GM23248 (cell line): ENCODE measurements at regions not wholly inside any gene's neighbourhood (a gene's known extent, or its start where the extent isn't known, plus 50 kb on each side); places are given as distances from the start of the nearest gene placed in this dataset.

Experiments
- EZH2 ChIP-seq: fragments of 200-600 bp; sonication (generic); IDR thresholded peaks from 2 replicates; pipeline ENCODE4 v1.6.1; 2018; ENCODE audit warnings: antibody characterized with exemption, mild to moderate bottlenecking; ENCODE audit not compliant: insufficient read depth, poor library complexity, severe bottlenecking
- EZH2phosphoT487 ChIP-seq: fragments of 200-600 bp; sonication (generic); IDR thresholded peaks from 2 replicates; pipeline ENCODE4 v1.6.1; 2018; ENCODE audit warnings: antibody characterized with exemption, moderate library complexity, mild to moderate bottlenecking, low read depth; ENCODE audit not compliant: insufficient read depth

- TF ChIP-seq EZH2 (no peak), EZH2phosphoT487 (no peak)
These were observed 54.5 kb downstream of the JAKMIP3 start for GRCh38 chr10:132120200-132120599.
